Brain microvascular endothelial cell (primary cell): ENCODE measurements at regions not wholly inside any gene's neighbourhood (a gene's known extent, or its start where the extent isn't known, plus 50 kb on each side); places are given as distances from the start of the nearest gene placed in this dataset.

Source experiments
- DNase-seq: peaks from one replicate; pipeline ENCODE4 v3.0.0-alpha.2; 2020
- H3K27ac ChIP-seq: fragments of 250-450 bp; sonication (Bioruptor Pico); 2 replicates; pipeline ENCODE4 v1.5.1; 2020; ENCODE audit warnings: mild to moderate bottlenecking, moderate library complexity
- H3K27me3 ChIP-seq: fragments of 250-450 bp; sonication (Bioruptor Pico); replicated peaks from 2 replicates; pipeline ENCODE4 v1.5.1; 2020; ENCODE audit warnings: mild to moderate bottlenecking
- H3K36me3 ChIP-seq: fragments of 250-450 bp; sonication (Bioruptor Pico); replicated peaks from 2 replicates; pipeline ENCODE4 v1.5.1; 2020; ENCODE audit warnings: mild to moderate bottlenecking
- H3K4me3 ChIP-seq: 2 replicates; pipeline ENCODE4 v1.5.1; 2011; ENCODE audit warnings: low read depth, mild to moderate bottlenecking, control low read depth, low read length, moderate library complexity
- in situ Hi-C: cut with HindIII; loops from 2 replicates; pipeline ENCODE4 v1.10.0; 2017; ENCODE audit warnings: low sequenced_read_pairs, low pct_ligation_motif_present
- TF ChIP-seq, protein P1 (sequence below): IDR thresholded peaks from 2 replicates; pipeline ENCODE4 v1.5.1; 2011; ENCODE audit warnings: low read depth, mild to moderate bottlenecking, moderate library complexity, low read length, control low read depth, inconsistent platforms; ENCODE audit errors: missing control alignments

DNA sequence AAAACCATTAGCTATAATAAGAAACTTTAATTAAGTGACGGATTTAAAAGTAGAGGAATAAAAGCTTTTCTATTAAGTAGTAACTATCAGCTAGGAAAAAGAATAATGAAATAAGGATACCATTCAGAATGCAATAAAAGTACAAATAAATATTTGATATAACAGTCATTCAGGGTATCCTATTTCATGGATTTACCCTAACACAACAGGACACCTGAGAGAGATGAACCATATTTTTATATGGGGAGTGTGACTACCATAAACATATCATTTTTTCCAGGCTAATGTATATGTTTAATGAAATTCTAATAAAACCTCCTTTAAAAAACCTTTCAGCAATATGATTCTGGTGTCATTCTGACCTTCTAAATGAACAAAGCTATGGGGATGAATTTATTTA, 393.8 kb downstream of the SNAPC1 start:
- no peak for DNase-seq
- Histone ChIP-seq H3K27ac (no peak overlapping the region), H3K36me3 (no peaks in the 10 kb centered on the region), H3K27me3 (no peaks in the 10 kb centered on the region), H3K4me3 (no peak overlapping the region)
- in situ Hi-C loops = no loop called here
- TF ChIP-seq, protein P1, sequence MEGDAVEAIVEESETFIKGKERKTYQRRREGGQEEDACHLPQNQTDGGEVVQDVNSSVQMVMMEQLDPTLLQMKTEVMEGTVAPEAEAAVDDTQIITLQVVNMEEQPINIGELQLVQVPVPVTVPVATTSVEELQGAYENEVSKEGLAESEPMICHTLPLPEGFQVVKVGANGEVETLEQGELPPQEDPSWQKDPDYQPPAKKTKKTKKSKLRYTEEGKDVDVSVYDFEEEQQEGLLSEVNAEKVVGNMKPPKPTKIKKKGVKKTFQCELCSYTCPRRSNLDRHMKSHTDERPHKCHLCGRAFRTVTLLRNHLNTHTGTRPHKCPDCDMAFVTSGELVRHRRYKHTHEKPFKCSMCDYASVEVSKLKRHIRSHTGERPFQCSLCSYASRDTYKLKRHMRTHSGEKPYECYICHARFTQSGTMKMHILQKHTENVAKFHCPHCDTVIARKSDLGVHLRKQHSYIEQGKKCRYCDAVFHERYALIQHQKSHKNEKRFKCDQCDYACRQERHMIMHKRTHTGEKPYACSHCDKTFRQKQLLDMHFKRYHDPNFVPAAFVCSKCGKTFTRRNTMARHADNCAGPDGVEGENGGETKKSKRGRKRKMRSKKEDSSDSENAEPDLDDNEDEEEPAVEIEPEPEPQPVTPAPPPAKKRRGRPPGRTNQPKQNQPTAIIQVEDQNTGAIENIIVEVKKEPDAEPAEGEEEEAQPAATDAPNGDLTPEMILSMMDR = no peak

GRCh38 chr14:62158779-62159178, 396.6 kb downstream of the SNAPC1 start:
- in situ Hi-C loops = no loop called here
- no peaks in the 10 kb centered on the region for H3K36me3 ChIP-seq
- H3K4me3 ChIP-seq = no peak overlapping the region
- TF ChIP-seq, protein P1 = no peak
- H3K27ac ChIP-seq = no peak overlapping the region
- no peaks in the 10 kb centered on the region for H3K27me3 ChIP-seq
- DNase-seq = peak; percentile 12

GRCh38 chr14:62159314-62159713, 397.1 kb downstream of the SNAPC1 start:
- no peaks in the 10 kb centered on the region for H3K36me3 ChIP-seq
- no peak overlapping the region for H3K4me3 ChIP-seq
- DNase-seq = no peak
- H3K27ac ChIP-seq = no peak overlapping the region
- TF ChIP-seq, protein P1 = no peak
- in situ Hi-C loops = no loop called here
- H3K27me3 ChIP-seq = no peaks in the 10 kb centered on the region

- Histone ChIP-seq H3K27me3 (peaks cover 3% of the 10 kb centered on the region), H3K36me3 (no peaks in the 10 kb centered on the region), H3K27ac (no peak overlapping the region), H3K4me3 (no peak overlapping the region)
- in situ Hi-C loops = no loop called here
- TF ChIP-seq, protein P1 = peak; percentile 88
- DNase-seq = peak; percentile 35
Observed at GRCh38 chr14:62162998-62163589, 400.9 kb downstream of the SNAPC1 start.

GRCh38 chr14:62168564-62169155, 406.4 kb downstream of the SNAPC1 start:
- H3K36me3 ChIP-seq = no peaks in the 10 kb centered on the region
- no peak for DNase-seq
- H3K4me3 ChIP-seq = no peak overlapping the region
- H3K27me3 ChIP-seq = peaks cover 3% of the 10 kb centered on the region
- TF ChIP-seq, protein P1 = peak; percentile 19
- no peak overlapping the region for H3K27ac ChIP-seq
- in situ Hi-C loops = no loop called here

GRCh38 chr14:62179367-62180018, 417.3 kb downstream of the SNAPC1 start:
- DNase-seq = peak; percentile 81
- Histone ChIP-seq H3K36me3 (no peaks in the 10 kb centered on the region), H3K27ac (no peak overlapping the region), H3K27me3 (no peaks in the 10 kb centered on the region), H3K4me3 (no peak overlapping the region)
- TF ChIP-seq, protein P1 = peak; percentile 78
- in situ Hi-C loops = no loop called here
